ENCODE measurements at regions not wholly inside any gene's neighbourhood (a gene's known extent, or its start where the extent isn't known, plus 50 kb on each side); places are given as distances from the start of the nearest gene placed in this dataset.

- intact Hi-C loops (cut with micrococcal nuclease), result no loop called here
- Mint-ChIP-seq H3K27ac (no peak overlapping the region), H3K36me3 (ENCODE audit: low read depth) (no peaks in the 10 kb centered on the region), H3K4me3 (no peak overlapping the region), H3K27me3 (no peaks in the 10 kb centered on the region), H3K4me1 (ENCODE audit: low read depth) (peaks cover 27% of the 10 kb centered on the region), H3K9me3 (no peaks in the 10 kb centered on the region)
Measured at GRCh38 chrX:20414066-20414465, 147.4 kb upstream of the RPS6KA3 start.

- H3K27me3 Mint-ChIP-seq, result no peaks in the 10 kb centered on the region
- intact Hi-C loops (cut with micrococcal nuclease), result no loop called here
- H3K4me1 Mint-ChIP-seq (ENCODE audit: low read depth), result peaks cover 16% of the 10 kb centered on the region
- no peaks in the 10 kb centered on the region for H3K36me3 Mint-ChIP-seq (ENCODE audit: low read depth)
- H3K4me3 Mint-ChIP-seq, result no peak overlapping the region
- H3K9me3 Mint-ChIP-seq, result no peaks in the 10 kb centered on the region
- H3K27ac Mint-ChIP-seq, result peak overlapping the region; percentile 58
Measured at GRCh38 chrX:20412871-20413486, 146.3 kb upstream of the RPS6KA3 start.

GRCh38 chrX:20410540-20410939 is 143.8 kb upstream of the RPS6KA3 start:
- no peaks in the 10 kb centered on the region for H3K36me3 Mint-ChIP-seq (ENCODE audit: low read depth)
- H3K4me1 Mint-ChIP-seq (ENCODE audit: low read depth), result peaks cover 15% of the 10 kb centered on the region
- H3K27me3 Mint-ChIP-seq, result no peaks in the 10 kb centered on the region
- H3K9me3 Mint-ChIP-seq, result no peaks in the 10 kb centered on the region
- H3K27ac Mint-ChIP-seq, result no peak overlapping the region
- no peak overlapping the region for H3K4me3 Mint-ChIP-seq
- intact Hi-C loops (cut with micrococcal nuclease), result no loop called here

GRCh38 chrX:20409991-20410390 is 143.3 kb upstream of the RPS6KA3 start:
- no peak overlapping the region for H3K27ac Mint-ChIP-seq
- no peaks in the 10 kb centered on the region for H3K9me3 Mint-ChIP-seq
- H3K4me1 Mint-ChIP-seq (ENCODE audit: low read depth), result peaks cover 15% of the 10 kb centered on the region
- H3K4me3 Mint-ChIP-seq, result no peak overlapping the region
- H3K27me3 Mint-ChIP-seq, result no peaks in the 10 kb centered on the region
- no peaks in the 10 kb centered on the region for H3K36me3 Mint-ChIP-seq (ENCODE audit: low read depth)
- intact Hi-C loops (cut with micrococcal nuclease), result no loop called here

GRCh38 chrX:20402956-20403355 is 136.2 kb upstream of the RPS6KA3 start:
- H3K9me3 Mint-ChIP-seq, result no peaks in the 10 kb centered on the region
- no peaks in the 10 kb centered on the region for H3K27me3 Mint-ChIP-seq
- peaks cover 21% of the 10 kb centered on the region for H3K4me1 Mint-ChIP-seq (ENCODE audit: low read depth)
- no peaks in the 10 kb centered on the region for H3K36me3 Mint-ChIP-seq (ENCODE audit: low read depth)
- intact Hi-C loops (cut with micrococcal nuclease), result no loop called here
- H3K27ac Mint-ChIP-seq, result no peak overlapping the region
- no peak overlapping the region for H3K4me3 Mint-ChIP-seq

GRCh38 chrX:20399728-20400414 is 133.2 kb upstream of the RPS6KA3 start:
- Mint-ChIP-seq H3K27me3 (no peaks in the 10 kb centered on the region), H3K36me3 (ENCODE audit: low read depth) (no peaks in the 10 kb centered on the region), H3K4me1 (ENCODE audit: low read depth) (peaks cover 26% of the 10 kb centered on the region), H3K27ac (no peak overlapping the region), H3K4me3 (no peak overlapping the region), H3K9me3 (no peaks in the 10 kb centered on the region)
- intact Hi-C loops (cut with micrococcal nuclease), result no loop called here

- Mint-ChIP-seq H3K27ac (no peak overlapping the region), H3K4me3 (no peak overlapping the region), H3K27me3 (no peaks in the 10 kb centered on the region), H3K9me3 (no peaks in the 10 kb centered on the region), H3K36me3 (ENCODE audit: low read depth) (no peaks in the 10 kb centered on the region), H3K4me1 (ENCODE audit: low read depth) (peaks cover 21% of the 10 kb centered on the region)
- intact Hi-C loops (cut with micrococcal nuclease), result no loop called here
Measured at GRCh38 chrX:20397587-20397986, 130.9 kb upstream of the RPS6KA3 start.

GRCh38 chrX:20394451-20394850 is 127.7 kb upstream of the RPS6KA3 start:
- H3K4me1 Mint-ChIP-seq (ENCODE audit: low read depth), result peaks cover 18% of the 10 kb centered on the region
- no peaks in the 10 kb centered on the region for H3K27me3 Mint-ChIP-seq
- H3K4me3 Mint-ChIP-seq, result no peak overlapping the region
- no peaks in the 10 kb centered on the region for H3K9me3 Mint-ChIP-seq
- peak overlapping the region; percentile 41 for H3K27ac Mint-ChIP-seq
- H3K36me3 Mint-ChIP-seq (ENCODE audit: low read depth), result no peaks in the 10 kb centered on the region
- intact Hi-C loops (cut with micrococcal nuclease), result no loop called here

GRCh38 chrX:20393944-20394343 is 127.2 kb upstream of the RPS6KA3 start:
- H3K27ac Mint-ChIP-seq, result no peak overlapping the region
- no peaks in the 10 kb centered on the region for H3K9me3 Mint-ChIP-seq
- peaks cover 13% of the 10 kb centered on the region for H3K4me1 Mint-ChIP-seq (ENCODE audit: low read depth)
- no peak overlapping the region for H3K4me3 Mint-ChIP-seq
- H3K36me3 Mint-ChIP-seq (ENCODE audit: low read depth), result no peaks in the 10 kb centered on the region
- no peaks in the 10 kb centered on the region for H3K27me3 Mint-ChIP-seq
- intact Hi-C loops (cut with micrococcal nuclease), result no loop called here

GRCh38 chrX:20388594-20388993 is 121.9 kb upstream of the RPS6KA3 start:
- H3K36me3 Mint-ChIP-seq (ENCODE audit: low read depth), result no peaks in the 10 kb centered on the region
- no peak overlapping the region for H3K27ac Mint-ChIP-seq
- intact Hi-C loops (cut with micrococcal nuclease), result loop anchor here (10.0 kb wide), 1 partner anchor 64 kb away; no protein-coding TSS in a partner anchor
- no peak overlapping the region for H3K4me3 Mint-ChIP-seq
- no peaks in the 10 kb centered on the region for H3K9me3 Mint-ChIP-seq
- H3K4me1 Mint-ChIP-seq (ENCODE audit: low read depth), result no peaks in the 10 kb centered on the region
- peaks cover 3% of the 10 kb centered on the region for H3K27me3 Mint-ChIP-seq

GRCh38 chrX:20383477-20383876 is 116.8 kb upstream of the RPS6KA3 start:
- Mint-ChIP-seq H3K27ac (no peak overlapping the region), H3K9me3 (no peaks in the 10 kb centered on the region)
- intact Hi-C loops (cut with micrococcal nuclease), result loop anchor here (10.0 kb wide), 1 partner anchor 59 kb away; no protein-coding TSS in a partner anchor

GRCh38 chrX:20382518-20383297 is 116.0 kb upstream of the RPS6KA3 start:
- Mint-ChIP-seq H3K36me3 (ENCODE audit: low read depth) (no peaks in the 10 kb centered on the region), H3K4me1 (ENCODE audit: low read depth) (no peaks in the 10 kb centered on the region), H3K9me3 (no peaks in the 10 kb centered on the region), H3K27ac (no peak overlapping the region), H3K27me3 (peaks cover 1% of the 10 kb centered on the region), H3K4me3 (no peak overlapping the region)
- intact Hi-C loops (cut with micrococcal nuclease), result loop anchor here (10.0 kb wide), 1 partner anchor 58 kb away; no protein-coding TSS in a partner anchor

More at GRCh38 chrX:20383477-20383876, 116.8 kb upstream of the RPS6KA3 start:
- Mint-ChIP-seq H3K27me3 (peaks cover 4% of the 10 kb centered on the region), H3K4me3 (no peak overlapping the region), H3K4me1 (ENCODE audit: low read depth) (no peaks in the 10 kb centered on the region), H3K36me3 (ENCODE audit: low read depth) (no peaks in the 10 kb centered on the region)

- no peak overlapping the region for H3K4me3 Mint-ChIP-seq
- no peaks in the 10 kb centered on the region for H3K9me3 Mint-ChIP-seq
- no peak overlapping the region for H3K27ac Mint-ChIP-seq
- intact Hi-C loops (cut with micrococcal nuclease), result loop anchor here (10.0 kb wide), 1 partner anchor 57 kb away; no protein-coding TSS in a partner anchor
- H3K4me1 Mint-ChIP-seq (ENCODE audit: low read depth), result no peaks in the 10 kb centered on the region
- peaks cover 1% of the 10 kb centered on the region for H3K27me3 Mint-ChIP-seq
- H3K36me3 Mint-ChIP-seq (ENCODE audit: low read depth), result no peaks in the 10 kb centered on the region
Measured at GRCh38 chrX:20382082-20382481, 115.4 kb upstream of the RPS6KA3 start.

Measured in dendritic cell treated with granulocyte-macrophage colony-stimulating factor and Interleukin-4, amounts not matched to agents 40 ng/mL and 50 ng/mL, for 4 days (primary cell).